Erythroblast (primary cell): ENCODE measurements at regions not wholly inside any gene's neighbourhood (a gene's known extent, or its start where the extent isn't known, plus 50 kb on each side); places are given as distances from the start of the nearest gene placed in this dataset.

Source experiments
- GATA1 ChIP-seq: IDR thresholded peaks from 2 replicates; pipeline ENCODE4 v1.6.1; 2011; ENCODE audit warnings: low read depth, mild to moderate bottlenecking, control low read depth, low read length, moderate library complexity
- POLR2A ChIP-seq: IDR thresholded peaks from 2 replicates; pipeline ENCODE4 v1.6.1; 2011; ENCODE audit warnings: mild to moderate bottlenecking, low read length

DNA sequence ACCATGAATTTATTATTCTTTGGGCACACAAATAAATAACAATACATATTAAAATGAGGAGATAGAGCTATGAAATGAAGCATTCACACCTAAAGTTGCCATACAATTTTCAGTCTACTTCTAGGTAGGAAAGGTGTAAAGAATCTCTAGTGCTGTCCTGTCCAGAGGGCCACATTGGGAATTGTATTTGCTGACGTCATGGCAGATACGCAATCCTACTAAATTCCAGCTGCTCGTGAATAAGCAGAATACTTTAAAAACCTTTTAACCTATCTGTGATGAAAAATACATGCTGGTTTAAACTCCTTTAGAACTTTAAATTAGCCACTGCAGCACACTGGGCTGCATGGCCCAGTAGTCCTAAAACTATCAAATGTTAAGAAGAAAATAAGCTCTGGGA is 236.1 kb downstream of the FSCB start:
- TF ChIP-seq POLR2A (no peak), GATA1 (no peak)
